Transverse colon (tissue), 4 donors: ENCODE measurements at regions not wholly inside any gene's neighbourhood (a gene's known extent, or its start where the extent isn't known, plus 50 kb on each side); places are given as distances from the start of the nearest gene placed in this dataset.

Experiments
- POLR2A ChIP-seq: fragments of 450-650 bp; IDR thresholded peaks from one replicate; pipeline ENCODE4 v1.6.1; 2016; ENCODE audit warnings: antibody characterized with exemption, mild to moderate bottlenecking, moderate library complexity
- POLR2AphosphoS5 ChIP-seq, 3 donors: sonication (generic); formaldehyde crosslinking; IDR thresholded peaks; one replicate each; pipeline ENCODE4 v1.6.1; 2016; ENCODE audit warnings: antibody characterized with exemption in 3 of 3
- TF ChIP-seq, protein P1 (sequence below), 5 experiments: fragments of 200-600 bp in 3 of 5; fragments of 450-650 bp in 2 of 5; sonication (generic) in 3 of 5; IDR thresholded peaks; 1 replicate in 2 of 5; 2 replicates in 3 of 5; pipeline ENCODE4 v1.5.1; 2016 to 2017; ENCODE audit warnings: antibody characterized with exemption in 5 of 5, inconsistent platforms in 3 of 5, mild to moderate bottlenecking in 2 of 5, moderate library complexity in 1 of 5

DNA sequence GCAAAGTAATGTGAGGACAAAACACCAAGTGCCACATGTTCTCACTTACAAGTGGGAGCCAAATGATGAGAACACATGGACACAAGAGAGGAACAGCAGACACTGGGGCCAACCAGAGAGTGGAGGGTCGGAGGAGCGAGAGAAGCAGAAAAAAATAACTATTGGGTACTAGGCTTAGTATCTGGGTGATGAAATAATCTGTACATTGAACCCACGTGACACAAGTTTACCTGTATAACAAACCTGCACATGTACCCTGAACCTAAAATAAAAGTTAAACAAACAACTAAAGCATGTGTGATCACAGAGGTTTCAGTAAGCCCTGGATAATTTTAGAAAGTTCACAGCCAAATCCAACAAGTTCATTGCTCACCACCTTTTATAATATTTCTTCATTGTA, 160.1 kb downstream of the TENT4A start:
- no peak for TF ChIP-seq POLR2A
- TF ChIP-seq, protein P1, sequence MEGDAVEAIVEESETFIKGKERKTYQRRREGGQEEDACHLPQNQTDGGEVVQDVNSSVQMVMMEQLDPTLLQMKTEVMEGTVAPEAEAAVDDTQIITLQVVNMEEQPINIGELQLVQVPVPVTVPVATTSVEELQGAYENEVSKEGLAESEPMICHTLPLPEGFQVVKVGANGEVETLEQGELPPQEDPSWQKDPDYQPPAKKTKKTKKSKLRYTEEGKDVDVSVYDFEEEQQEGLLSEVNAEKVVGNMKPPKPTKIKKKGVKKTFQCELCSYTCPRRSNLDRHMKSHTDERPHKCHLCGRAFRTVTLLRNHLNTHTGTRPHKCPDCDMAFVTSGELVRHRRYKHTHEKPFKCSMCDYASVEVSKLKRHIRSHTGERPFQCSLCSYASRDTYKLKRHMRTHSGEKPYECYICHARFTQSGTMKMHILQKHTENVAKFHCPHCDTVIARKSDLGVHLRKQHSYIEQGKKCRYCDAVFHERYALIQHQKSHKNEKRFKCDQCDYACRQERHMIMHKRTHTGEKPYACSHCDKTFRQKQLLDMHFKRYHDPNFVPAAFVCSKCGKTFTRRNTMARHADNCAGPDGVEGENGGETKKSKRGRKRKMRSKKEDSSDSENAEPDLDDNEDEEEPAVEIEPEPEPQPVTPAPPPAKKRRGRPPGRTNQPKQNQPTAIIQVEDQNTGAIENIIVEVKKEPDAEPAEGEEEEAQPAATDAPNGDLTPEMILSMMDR (IDR thresholded peaks at IDR 0.05), result no peak
- no peak for TF ChIP-seq POLR2AphosphoS5 (IDR thresholded peaks at IDR 0.05)
